ENCODE measurements at regions not wholly inside any gene's neighbourhood (a gene's known extent, or its start where the extent isn't known, plus 50 kb on each side); places are given as distances from the start of the nearest gene placed in this dataset.

DNA sequence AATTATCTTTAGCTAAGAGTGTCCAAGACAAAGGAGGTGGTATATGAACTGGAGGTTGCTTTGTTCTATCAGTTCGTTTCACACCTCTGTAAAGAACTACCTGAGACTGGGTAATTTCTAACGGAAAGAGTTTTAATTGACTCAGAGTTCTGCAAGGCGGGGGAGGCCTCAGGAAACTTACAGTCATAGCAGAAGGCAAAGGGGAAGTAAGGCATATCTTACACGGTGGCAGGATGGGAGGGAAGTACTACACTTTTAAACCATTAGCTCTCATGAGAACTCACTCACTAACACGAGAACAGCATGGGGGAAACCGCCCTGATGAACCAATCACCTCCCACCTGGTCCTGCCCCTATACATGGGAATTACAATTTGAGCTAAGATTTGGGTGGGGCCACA is 1202.3 kb upstream of the LRRTM3 start:
- no peaks in the 10 kb centered on the region for H3K36me3 ChIP-seq (ENCODE audit: control insufficient read depth, insufficient read depth, low read length)
- H3K36me3 Mint-ChIP-seq (ENCODE audit: low read depth), result no peaks in the 10 kb centered on the region
- H3K27ac Mint-ChIP-seq, result no peak overlapping the region
- no peaks in the 10 kb centered on the region for H3K9me3 ChIP-seq (ENCODE audit: control insufficient read depth, low read length)
- H3K27me3 Mint-ChIP-seq (ENCODE audit: insufficient read depth), result no peaks in the 10 kb centered on the region
- no peak overlapping the region for H3K4me3 Mint-ChIP-seq
- no peak overlapping the region for H3K4me3 ChIP-seq (ENCODE audit: low read length)
- TF ChIP-seq, protein P1, sequence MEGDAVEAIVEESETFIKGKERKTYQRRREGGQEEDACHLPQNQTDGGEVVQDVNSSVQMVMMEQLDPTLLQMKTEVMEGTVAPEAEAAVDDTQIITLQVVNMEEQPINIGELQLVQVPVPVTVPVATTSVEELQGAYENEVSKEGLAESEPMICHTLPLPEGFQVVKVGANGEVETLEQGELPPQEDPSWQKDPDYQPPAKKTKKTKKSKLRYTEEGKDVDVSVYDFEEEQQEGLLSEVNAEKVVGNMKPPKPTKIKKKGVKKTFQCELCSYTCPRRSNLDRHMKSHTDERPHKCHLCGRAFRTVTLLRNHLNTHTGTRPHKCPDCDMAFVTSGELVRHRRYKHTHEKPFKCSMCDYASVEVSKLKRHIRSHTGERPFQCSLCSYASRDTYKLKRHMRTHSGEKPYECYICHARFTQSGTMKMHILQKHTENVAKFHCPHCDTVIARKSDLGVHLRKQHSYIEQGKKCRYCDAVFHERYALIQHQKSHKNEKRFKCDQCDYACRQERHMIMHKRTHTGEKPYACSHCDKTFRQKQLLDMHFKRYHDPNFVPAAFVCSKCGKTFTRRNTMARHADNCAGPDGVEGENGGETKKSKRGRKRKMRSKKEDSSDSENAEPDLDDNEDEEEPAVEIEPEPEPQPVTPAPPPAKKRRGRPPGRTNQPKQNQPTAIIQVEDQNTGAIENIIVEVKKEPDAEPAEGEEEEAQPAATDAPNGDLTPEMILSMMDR (conservative IDR thresholded peaks at IDR 0.05), result no peak
- 84 to 100% methylated on average over 3 to 6 of the region's 6 CpGs for WGBS, 2 experiments (ENCODE audit: insufficient coverage in 1 of 2, insufficient read length in 1 of 2)
- H3K27me3 ChIP-seq (ENCODE audit: control insufficient read depth, insufficient read depth, low read length, poor library complexity, severe bottlenecking), result no peaks in the 10 kb centered on the region
- H3K4me1 ChIP-seq (ENCODE audit: control insufficient read depth, insufficient read depth, low read length), result no peaks in the 10 kb centered on the region
- no peak overlapping the region for H3K9ac ChIP-seq (ENCODE audit: extremely low read depth, low read length, poor library complexity, severe bottlenecking)
- no peaks in the 10 kb centered on the region for H3K9me3 Mint-ChIP-seq
- no peak for DNase-seq
- no peak overlapping the region for H3K27ac ChIP-seq (ENCODE audit: low read depth, low read length)
- H3K4me1 Mint-ChIP-seq, result no peaks in the 10 kb centered on the region

DNA sequence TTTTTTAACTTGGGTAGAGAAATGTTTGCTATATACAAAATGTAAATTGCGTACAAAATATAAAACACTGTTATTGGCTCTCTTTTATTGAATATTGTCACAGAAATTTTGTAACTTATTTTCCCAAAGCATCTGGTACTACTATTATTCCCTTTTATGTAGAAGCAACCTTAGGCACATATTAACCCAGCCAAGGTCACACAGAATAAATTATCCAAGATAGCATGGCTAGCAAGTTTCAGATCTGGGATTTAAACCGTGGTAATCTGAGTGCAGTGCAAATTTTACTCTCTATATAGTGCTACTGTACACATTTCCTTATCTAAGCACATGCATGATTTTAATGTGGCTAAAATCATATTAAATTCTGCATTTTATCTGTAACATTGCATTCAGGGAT is 1190.5 kb upstream of the LRRTM3 start:
- Mint-ChIP-seq H3K27ac (no peak overlapping the region), H3K4me1 (no peaks in the 10 kb centered on the region), H3K27me3 (ENCODE audit: insufficient read depth) (no peaks in the 10 kb centered on the region), H3K36me3 (ENCODE audit: low read depth) (no peaks in the 10 kb centered on the region), H3K4me3 (no peak overlapping the region), H3K9me3 (no peaks in the 10 kb centered on the region)
- H3K4me1 ChIP-seq (ENCODE audit: control insufficient read depth, insufficient read depth, low read length), result no peaks in the 10 kb centered on the region
- no peaks in the 10 kb centered on the region for H3K36me3 ChIP-seq (ENCODE audit: control insufficient read depth, insufficient read depth, low read length)
- H3K9ac ChIP-seq (ENCODE audit: extremely low read depth, low read length, poor library complexity, severe bottlenecking), result no peak overlapping the region
- no peaks in the 10 kb centered on the region for H3K9me3 ChIP-seq (ENCODE audit: control insufficient read depth, low read length)
- DNase-seq, result no peak
- H3K27ac ChIP-seq (ENCODE audit: low read depth, low read length), result no peak overlapping the region
- no peaks in the 10 kb centered on the region for H3K27me3 ChIP-seq (ENCODE audit: control insufficient read depth, insufficient read depth, low read length, poor library complexity, severe bottlenecking)
- WGBS, 2 experiments (ENCODE audit: insufficient coverage in 1 of 2, insufficient read length in 1 of 2), result 89 to 92% methylated on average over 1 to 2 of the region's 2 CpGs
- no peak overlapping the region for H3K4me3 ChIP-seq (ENCODE audit: low read length)
- TF ChIP-seq, protein P1 (conservative IDR thresholded peaks at IDR 0.05), result no peak

DNA sequence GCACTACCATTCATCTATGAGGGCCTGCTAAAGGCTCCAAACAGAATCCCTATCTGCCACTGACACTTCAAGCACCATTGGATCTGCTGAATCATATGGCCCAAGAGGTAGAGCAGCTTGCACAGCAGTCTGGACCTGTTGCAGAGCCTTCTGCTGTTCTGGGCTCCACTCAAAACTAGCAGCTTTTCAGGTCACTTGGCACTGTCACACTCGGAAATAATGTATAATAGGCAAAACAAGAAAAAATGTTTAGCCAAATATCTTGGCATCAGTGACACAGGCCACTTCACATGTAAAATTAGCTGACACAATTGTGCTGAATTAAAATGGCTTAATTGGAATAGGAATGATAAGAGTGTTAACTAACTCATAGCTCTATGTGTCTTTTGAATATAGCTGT is 1182.9 kb upstream of the LRRTM3 start:
- H3K36me3 Mint-ChIP-seq (ENCODE audit: low read depth), result no peaks in the 10 kb centered on the region
- no peak for DNase-seq
- no peaks in the 10 kb centered on the region for H3K9me3 Mint-ChIP-seq
- no peaks in the 10 kb centered on the region for H3K27me3 Mint-ChIP-seq (ENCODE audit: insufficient read depth)
- TF ChIP-seq, protein P1 (conservative IDR thresholded peaks at IDR 0.05), result no peak
- H3K27me3 ChIP-seq (ENCODE audit: control insufficient read depth, insufficient read depth, low read length, poor library complexity, severe bottlenecking), result no peaks in the 10 kb centered on the region
- no peak overlapping the region for H3K4me3 Mint-ChIP-seq
- no peaks in the 10 kb centered on the region for H3K4me1 Mint-ChIP-seq
- H3K9ac ChIP-seq (ENCODE audit: extremely low read depth, low read length, poor library complexity, severe bottlenecking), result no peak overlapping the region
- no peaks in the 10 kb centered on the region for H3K9me3 ChIP-seq (ENCODE audit: control insufficient read depth, low read length)
- H3K27ac ChIP-seq (ENCODE audit: low read depth, low read length), result no peak overlapping the region
- no peaks in the 10 kb centered on the region for H3K36me3 ChIP-seq (ENCODE audit: control insufficient read depth, insufficient read depth, low read length)
- 50 to 88% methylated on average over 1 of the region's 1 CpG for WGBS, 2 experiments (ENCODE audit: insufficient coverage in 1 of 2, insufficient read length in 1 of 2)
- no peak overlapping the region for H3K4me3 ChIP-seq (ENCODE audit: low read length)
- no peaks in the 10 kb centered on the region for H3K4me1 ChIP-seq (ENCODE audit: control insufficient read depth, insufficient read depth, low read length)
- no peak overlapping the region for H3K27ac Mint-ChIP-seq
